ENCODE measurements at regions not wholly inside any gene's neighbourhood (a gene's known extent, or its start where the extent isn't known, plus 50 kb on each side); places are given as distances from the start of the nearest gene placed in this dataset.

- no peaks in the 10 kb centered on the region for H3K27me3 ChIP-seq (ENCODE audit: control insufficient read depth in 4 of 4, insufficient read depth in 4 of 4, low read length in 3 of 4)
- TF ChIP-seq, protein P1, sequence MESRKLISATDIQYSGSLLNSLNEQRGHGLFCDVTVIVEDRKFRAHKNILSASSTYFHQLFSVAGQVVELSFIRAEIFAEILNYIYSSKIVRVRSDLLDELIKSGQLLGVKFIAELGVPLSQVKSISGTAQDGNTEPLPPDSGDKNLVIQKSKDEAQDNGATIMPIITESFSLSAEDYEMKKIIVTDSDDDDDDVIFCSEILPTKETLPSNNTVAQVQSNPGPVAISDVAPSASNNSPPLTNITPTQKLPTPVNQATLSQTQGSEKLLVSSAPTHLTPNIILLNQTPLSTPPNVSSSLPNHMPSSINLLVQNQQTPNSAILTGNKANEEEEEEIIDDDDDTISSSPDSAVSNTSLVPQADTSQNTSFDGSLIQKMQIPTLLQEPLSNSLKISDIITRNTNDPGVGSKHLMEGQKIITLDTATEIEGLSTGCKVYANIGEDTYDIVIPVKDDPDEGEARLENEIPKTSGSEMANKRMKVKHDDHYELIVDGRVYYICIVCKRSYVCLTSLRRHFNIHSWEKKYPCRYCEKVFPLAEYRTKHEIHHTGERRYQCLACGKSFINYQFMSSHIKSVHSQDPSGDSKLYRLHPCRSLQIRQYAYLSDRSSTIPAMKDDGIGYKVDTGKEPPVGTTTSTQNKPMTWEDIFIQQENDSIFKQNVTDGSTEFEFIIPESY (IDR thresholded peaks at IDR 0.05): no peak
- TF ChIP-seq, protein P2, sequence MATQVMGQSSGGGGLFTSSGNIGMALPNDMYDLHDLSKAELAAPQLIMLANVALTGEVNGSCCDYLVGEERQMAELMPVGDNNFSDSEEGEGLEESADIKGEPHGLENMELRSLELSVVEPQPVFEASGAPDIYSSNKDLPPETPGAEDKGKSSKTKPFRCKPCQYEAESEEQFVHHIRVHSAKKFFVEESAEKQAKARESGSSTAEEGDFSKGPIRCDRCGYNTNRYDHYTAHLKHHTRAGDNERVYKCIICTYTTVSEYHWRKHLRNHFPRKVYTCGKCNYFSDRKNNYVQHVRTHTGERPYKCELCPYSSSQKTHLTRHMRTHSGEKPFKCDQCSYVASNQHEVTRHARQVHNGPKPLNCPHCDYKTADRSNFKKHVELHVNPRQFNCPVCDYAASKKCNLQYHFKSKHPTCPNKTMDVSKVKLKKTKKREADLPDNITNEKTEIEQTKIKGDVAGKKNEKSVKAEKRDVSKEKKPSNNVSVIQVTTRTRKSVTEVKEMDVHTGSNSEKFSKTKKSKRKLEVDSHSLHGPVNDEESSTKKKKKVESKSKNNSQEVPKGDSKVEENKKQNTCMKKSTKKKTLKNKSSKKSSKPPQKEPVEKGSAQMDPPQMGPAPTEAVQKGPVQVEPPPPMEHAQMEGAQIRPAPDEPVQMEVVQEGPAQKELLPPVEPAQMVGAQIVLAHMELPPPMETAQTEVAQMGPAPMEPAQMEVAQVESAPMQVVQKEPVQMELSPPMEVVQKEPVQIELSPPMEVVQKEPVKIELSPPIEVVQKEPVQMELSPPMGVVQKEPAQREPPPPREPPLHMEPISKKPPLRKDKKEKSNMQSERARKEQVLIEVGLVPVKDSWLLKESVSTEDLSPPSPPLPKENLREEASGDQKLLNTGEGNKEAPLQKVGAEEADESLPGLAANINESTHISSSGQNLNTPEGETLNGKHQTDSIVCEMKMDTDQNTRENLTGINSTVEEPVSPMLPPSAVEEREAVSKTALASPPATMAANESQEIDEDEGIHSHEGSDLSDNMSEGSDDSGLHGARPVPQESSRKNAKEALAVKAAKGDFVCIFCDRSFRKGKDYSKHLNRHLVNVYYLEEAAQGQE (IDR thresholded peaks at IDR 0.05): no peak
- no peak for TF ChIP-seq HNF4A (conservative IDR thresholded peaks at IDR 0.05)
- H3K4me1 ChIP-seq (ENCODE audit: control insufficient read depth in 4 of 4, insufficient read depth in 4 of 4, low read length in 3 of 4): peaks cover 0 to 9% (median 6%) of the 10 kb centered on the region in 4 donors
- no peak for DNase-seq (ENCODE audit: low spot score)
- no peak overlapping the region for H3K4me3 ChIP-seq (ENCODE audit: low read depth in 1 of 3, low read length in 3 of 3)
- no peaks in the 10 kb centered on the region for H3K36me3 ChIP-seq (ENCODE audit: control insufficient read depth in 4 of 4, insufficient read depth in 3 of 4, low read depth in 1 of 4, low read length in 3 of 4)
- H3K27ac ChIP-seq (ENCODE audit: low read depth in 1 of 2, low read length in 2 of 2): no peak overlapping the region
- no peaks in the 10 kb centered on the region for H3K9me3 ChIP-seq (ENCODE audit: control insufficient read depth in 4 of 4, low read length in 3 of 4)
- H3K9ac ChIP-seq (ENCODE audit: low read depth in 1 of 2, low read length in 2 of 2): no peak overlapping the region
- WGBS: 87% methylated on average over 12 of the region's 12 CpGs
Measured at GRCh38 chr1:229031481-229032341, 239.2 kb upstream of the RAB4A start.

- peaks cover 0 to 6% (median 3%) of the 10 kb centered on the region in 4 donors for H3K4me1 ChIP-seq (ENCODE audit: control insufficient read depth in 4 of 4, insufficient read depth in 4 of 4, low read length in 3 of 4)
- TF ChIP-seq FOXA2 (IDR thresholded peaks at IDR 0.05) (no peak), YY1 (IDR thresholded peaks at IDR 0.05) (no peak), EGR1 (IDR thresholded peaks at IDR 0.05; ENCODE audit: low read depth in 2 of 2) (no peak), HNF4G (IDR thresholded peaks at IDR 0.05) (no peak), RXRA (IDR thresholded peaks at IDR 0.05) (no peak)
- no peak overlapping the region for H3K27ac ChIP-seq (ENCODE audit: low read depth in 1 of 2, low read length in 2 of 2)
- DNase-seq (ENCODE audit: low spot score): no peak
- H3K4me3 ChIP-seq (ENCODE audit: low read depth in 1 of 3, low read length in 3 of 3): no peak overlapping the region
- H3K36me3 ChIP-seq (ENCODE audit: control insufficient read depth in 4 of 4, insufficient read depth in 3 of 4, low read depth in 1 of 4, low read length in 3 of 4): no peaks in the 10 kb centered on the region
- H3K27me3 ChIP-seq (ENCODE audit: control insufficient read depth in 4 of 4, insufficient read depth in 4 of 4, low read length in 3 of 4): no peaks in the 10 kb centered on the region
- no peak overlapping the region for H3K9ac ChIP-seq (ENCODE audit: low read depth in 1 of 2, low read length in 2 of 2)
- no peaks in the 10 kb centered on the region for H3K9me3 ChIP-seq (ENCODE audit: control insufficient read depth in 4 of 4, low read length in 3 of 4)
- 91% methylated on average over 1 of the region's 1 CpG for WGBS
Measured at GRCh38 chr1:229032375-229032774, 238.5 kb upstream of the RAB4A start.

- TF ChIP-seq GABPA (IDR thresholded peaks at IDR 0.05 in 1 of 2, conservative IDR thresholded peaks at IDR 0.05 in 1 of 2): no peak
- TF ChIP-seq, protein P3, sequence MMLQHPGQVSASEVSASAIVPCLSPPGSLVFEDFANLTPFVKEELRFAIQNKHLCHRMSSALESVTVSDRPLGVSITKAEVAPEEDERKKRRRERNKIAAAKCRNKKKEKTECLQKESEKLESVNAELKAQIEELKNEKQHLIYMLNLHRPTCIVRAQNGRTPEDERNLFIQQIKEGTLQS (IDR thresholded peaks at IDR 0.05): no peak
- no peak for TF ChIP-seq FOXA1 (IDR thresholded peaks at IDR 0.05)
- TF ChIP-seq TAF1 (conservative IDR thresholded peaks at IDR 0.05): no peak
- no peak for TF ChIP-seq HNF4A (conservative IDR thresholded peaks at IDR 0.05)
- TF ChIP-seq, protein P4, sequence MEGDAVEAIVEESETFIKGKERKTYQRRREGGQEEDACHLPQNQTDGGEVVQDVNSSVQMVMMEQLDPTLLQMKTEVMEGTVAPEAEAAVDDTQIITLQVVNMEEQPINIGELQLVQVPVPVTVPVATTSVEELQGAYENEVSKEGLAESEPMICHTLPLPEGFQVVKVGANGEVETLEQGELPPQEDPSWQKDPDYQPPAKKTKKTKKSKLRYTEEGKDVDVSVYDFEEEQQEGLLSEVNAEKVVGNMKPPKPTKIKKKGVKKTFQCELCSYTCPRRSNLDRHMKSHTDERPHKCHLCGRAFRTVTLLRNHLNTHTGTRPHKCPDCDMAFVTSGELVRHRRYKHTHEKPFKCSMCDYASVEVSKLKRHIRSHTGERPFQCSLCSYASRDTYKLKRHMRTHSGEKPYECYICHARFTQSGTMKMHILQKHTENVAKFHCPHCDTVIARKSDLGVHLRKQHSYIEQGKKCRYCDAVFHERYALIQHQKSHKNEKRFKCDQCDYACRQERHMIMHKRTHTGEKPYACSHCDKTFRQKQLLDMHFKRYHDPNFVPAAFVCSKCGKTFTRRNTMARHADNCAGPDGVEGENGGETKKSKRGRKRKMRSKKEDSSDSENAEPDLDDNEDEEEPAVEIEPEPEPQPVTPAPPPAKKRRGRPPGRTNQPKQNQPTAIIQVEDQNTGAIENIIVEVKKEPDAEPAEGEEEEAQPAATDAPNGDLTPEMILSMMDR (IDR thresholded peaks at IDR 0.05; ENCODE audit: low read depth, low read length, missing input control): no peak
- no peaks in the 10 kb centered on the region for H3K4me1 ChIP-seq (ENCODE audit: control insufficient read depth in 4 of 4, insufficient read depth in 4 of 4, low read length in 3 of 4)
- no peak overlapping the region for H3K9ac ChIP-seq (ENCODE audit: low read depth in 1 of 2, low read length in 2 of 2)
- no peaks in the 10 kb centered on the region for H3K27me3 ChIP-seq (ENCODE audit: control insufficient read depth in 4 of 4, insufficient read depth in 4 of 4, low read length in 3 of 4)
- no peak overlapping the region for H3K27ac ChIP-seq (ENCODE audit: low read depth in 1 of 2, low read length in 2 of 2)
- H3K9me3 ChIP-seq (ENCODE audit: control insufficient read depth in 4 of 4, low read length in 3 of 4): no peaks in the 10 kb centered on the region
- H3K36me3 ChIP-seq (ENCODE audit: control insufficient read depth in 4 of 4, insufficient read depth in 3 of 4, low read depth in 1 of 4, low read length in 3 of 4): no peaks in the 10 kb centered on the region
- 70% methylated on average over 4 of the region's 4 CpGs for WGBS
- no peak for DNase-seq (ENCODE audit: low spot score)
- no peak overlapping the region for H3K4me3 ChIP-seq (ENCODE audit: low read depth in 1 of 3, low read length in 3 of 3)
Measured at GRCh38 chr1:229033480-229033879, 237.4 kb upstream of the RAB4A start.

Measured in liver (tissue), 8 donors.